Psoas muscle (tissue), 7 donors: ENCODE measurements at regions not wholly inside any gene's neighbourhood (a gene's known extent, or its start where the extent isn't known, plus 50 kb on each side); places are given as distances from the start of the nearest gene placed in this dataset.

ENCODE experiments used
- ATAC-seq, 4 donors: fragments of 200-7000 bp; cut with Tn5 transposase; one replicate each; pipeline ENCODE4 v1.9.1; 2020; ENCODE audit warnings: moderate library complexity in 3 of 4, mild to moderate bottlenecking in 2 of 4
- DNase-seq, 2 donors: peaks; one replicate each; pipeline ENCODE4 v3.0.0-alpha.2; 2020
- H3K27ac ChIP-seq: fragments of 200-600 bp; one replicate; pipeline ENCODE4 v1.8.0; 2022
- H3K27me3 ChIP-seq, 3 donors: fragments of 200-600 bp in 1 of 3; one replicate each; pipeline versions ENCODE4 v1.6.1 to v1.8.0; 2013 to 2022; ENCODE audit warnings: low read length in 2 of 3, mild to moderate bottlenecking in 2 of 3, moderate library complexity in 1 of 3; ENCODE audit not compliant: insufficient read depth in 3 of 3
- H3K36me3 ChIP-seq, 2 donors: fragments of 200-600 bp in 1 of 2; one replicate each; pipeline versions ENCODE4 v1.6.1 to v1.8.0; 2013 to 2022; ENCODE audit warnings: low read depth in 1 of 2, mild to moderate bottlenecking in 1 of 2, moderate library complexity in 1 of 2; ENCODE audit not compliant: insufficient read depth in 1 of 2
- H3K4me1 ChIP-seq: fragments of 200-600 bp; one replicate; pipeline ENCODE4 v1.8.0; 2022
- H3K4me3 ChIP-seq: fragments of 200-600 bp; one replicate; pipeline ENCODE4 v1.8.0; 2022; ENCODE audit warnings: mild to moderate bottlenecking
- H3K9me3 ChIP-seq: fragments of 200-600 bp; one replicate; pipeline ENCODE4 v1.8.0; 2022
- WGBS, 3 donors: extraction: QIAGEN DNeasy Blood & Tissue Kit; methylation state at CpG; one replicate each; pipeline versions ENCODE4 v1.1.6 to v1.1.7; 2013; 5-methylcytosine and 5-hydroxymethylcytosine counted together
- intact Hi-C, 2 donors: fragments of 100-400 bp; cut with DNase I; formaldehyde crosslinking; loops; one replicate each; pipeline versions ENCODE4 v1.11.0 to v1.14.2; 2022
- TF ChIP-seq, protein P1 (sequence below): fragments of 200-600 bp; IDR thresholded peaks from one replicate; pipeline ENCODE4 v1.8.0; 2022; ENCODE audit warnings: antibody characterized with exemption
- donor health status: healthy with polysubstance abuse.
- donor health status: DM: no; HTN: no; CAD: no; lungs with moderate emphysema.
- donor health status: Bipolar disorder and iron deficiency.
- donor health status: healthy.
- donor health status: DM: yes; HTN: yes; CAD: no.
- donor health status: DM: no; HTN: no; CAD: no.
- donor health status: DM: yes; HTN: yes; CAD: no.

GRCh38 chr6:56346958-56347357, 99.6 kb upstream of the COL21A1 start:
- intact Hi-C loops: no loop called here
- DNase-seq (no peak), ATAC-seq (no peak)
- no peak overlapping the region for H3K27ac ChIP-seq
- no peaks in the 10 kb centered on the region for H3K27me3 ChIP-seq
- no peaks in the 10 kb centered on the region for H3K9me3 ChIP-seq
- H3K4me3 ChIP-seq: no peak overlapping the region
- no peaks in the 10 kb centered on the region for H3K36me3 ChIP-seq
- TF ChIP-seq, protein P1, sequence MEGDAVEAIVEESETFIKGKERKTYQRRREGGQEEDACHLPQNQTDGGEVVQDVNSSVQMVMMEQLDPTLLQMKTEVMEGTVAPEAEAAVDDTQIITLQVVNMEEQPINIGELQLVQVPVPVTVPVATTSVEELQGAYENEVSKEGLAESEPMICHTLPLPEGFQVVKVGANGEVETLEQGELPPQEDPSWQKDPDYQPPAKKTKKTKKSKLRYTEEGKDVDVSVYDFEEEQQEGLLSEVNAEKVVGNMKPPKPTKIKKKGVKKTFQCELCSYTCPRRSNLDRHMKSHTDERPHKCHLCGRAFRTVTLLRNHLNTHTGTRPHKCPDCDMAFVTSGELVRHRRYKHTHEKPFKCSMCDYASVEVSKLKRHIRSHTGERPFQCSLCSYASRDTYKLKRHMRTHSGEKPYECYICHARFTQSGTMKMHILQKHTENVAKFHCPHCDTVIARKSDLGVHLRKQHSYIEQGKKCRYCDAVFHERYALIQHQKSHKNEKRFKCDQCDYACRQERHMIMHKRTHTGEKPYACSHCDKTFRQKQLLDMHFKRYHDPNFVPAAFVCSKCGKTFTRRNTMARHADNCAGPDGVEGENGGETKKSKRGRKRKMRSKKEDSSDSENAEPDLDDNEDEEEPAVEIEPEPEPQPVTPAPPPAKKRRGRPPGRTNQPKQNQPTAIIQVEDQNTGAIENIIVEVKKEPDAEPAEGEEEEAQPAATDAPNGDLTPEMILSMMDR: no peak
- WGBS, 3 donors: 77 to 84% (median 82%) methylated on average over 4 of the region's 4 CpGs
- H3K4me1 ChIP-seq: no peaks in the 10 kb centered on the region

DNA sequence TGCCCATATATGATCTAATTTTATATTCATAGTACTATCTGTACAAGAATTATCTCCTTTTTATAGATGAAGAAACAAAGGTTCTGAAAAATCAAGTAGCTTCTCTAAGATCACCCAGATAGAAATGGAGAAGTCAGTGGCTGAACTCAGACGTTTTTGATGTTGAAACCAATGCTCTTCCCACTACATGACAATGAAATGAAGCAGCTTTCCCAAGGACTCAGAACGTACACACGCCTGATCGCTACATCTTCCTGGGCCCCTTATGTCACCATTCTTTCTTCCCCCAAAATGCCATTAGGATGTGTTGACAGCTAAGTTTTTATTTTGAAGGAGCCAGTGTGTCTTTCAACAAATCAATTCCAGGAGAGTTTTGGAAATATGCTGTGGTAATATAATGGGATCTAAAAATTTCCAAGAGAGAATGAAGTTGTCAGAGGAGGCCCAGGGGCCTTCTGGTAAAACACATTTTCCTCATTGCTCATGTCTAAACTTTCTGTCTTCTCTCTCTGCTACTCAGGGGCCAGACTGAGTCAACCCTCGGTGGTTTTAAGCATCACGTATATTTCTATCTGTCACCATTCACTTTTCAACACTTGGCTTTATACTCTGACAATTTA, 98.1 kb upstream of the COL21A1 start:
- ATAC-seq (no peak), DNase-seq (no peak)
- Histone ChIP-seq H3K27ac (no peak overlapping the region), H3K9me3 (no peaks in the 10 kb centered on the region), H3K36me3 (no peaks in the 10 kb centered on the region), H3K4me3 (no peak overlapping the region), H3K4me1 (no peaks in the 10 kb centered on the region), H3K27me3 (no peaks in the 10 kb centered on the region)
- TF ChIP-seq, protein P1: no peak
- 69 to 74% (median 71%) methylated on average over 6 of the region's 6 CpGs for whole genome bisulfite sequencing, 3 donors
- intact Hi-C loops: no loop called here

DNA sequence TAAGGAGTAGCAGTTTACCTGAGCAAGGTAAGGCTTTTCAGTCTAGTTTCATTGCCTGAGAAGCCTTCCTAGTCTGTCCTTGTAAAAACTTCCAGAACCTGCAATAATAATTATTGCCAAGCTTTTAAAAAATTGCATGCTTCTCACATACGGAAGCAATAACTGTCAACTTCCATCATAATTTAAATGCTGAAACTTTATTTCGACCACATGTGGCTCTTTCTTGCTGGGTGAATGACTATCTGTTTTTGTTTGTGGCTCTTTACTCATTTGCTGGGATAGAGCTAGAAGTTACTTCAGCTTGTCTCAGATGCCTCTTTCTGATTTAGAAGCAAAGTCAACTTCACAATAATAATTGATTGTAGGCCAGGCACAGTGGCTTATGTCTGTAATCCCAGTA, 95.9 kb upstream of the COL21A1 start:
- intact Hi-C loops: no loop called here
- Histone ChIP-seq H3K27me3 (no peaks in the 10 kb centered on the region), H3K9me3 (no peaks in the 10 kb centered on the region), H3K27ac (no peak overlapping the region), H3K36me3 (no peaks in the 10 kb centered on the region), H3K4me3 (no peak overlapping the region), H3K4me1 (no peaks in the 10 kb centered on the region)
- DNase-seq (no peak), ATAC-seq (no peak)
- WGBS, 3 donors: 68 to 89% (median 82%) methylated on average over 2 of the region's 2 CpGs
- TF ChIP-seq, protein P1: no peak

GRCh38 chr6:56339524-56339923, 92.1 kb upstream of the COL21A1 start:
- intact Hi-C loops: no loop called here
- H3K36me3 ChIP-seq: no peaks in the 10 kb centered on the region
- DNase-seq (no peak), ATAC-seq (no peak)
- H3K27ac ChIP-seq: no peak overlapping the region
- 32 to 62% (median 54%) methylated on average over 3 of the region's 3 CpGs for WGBS, 3 donors
- no peaks in the 10 kb centered on the region for H3K9me3 ChIP-seq
- TF ChIP-seq, protein P1: no peak
- no peak overlapping the region for H3K4me3 ChIP-seq
- no peaks in the 10 kb centered on the region for H3K27me3 ChIP-seq
- no peaks in the 10 kb centered on the region for H3K4me1 ChIP-seq

DNA sequence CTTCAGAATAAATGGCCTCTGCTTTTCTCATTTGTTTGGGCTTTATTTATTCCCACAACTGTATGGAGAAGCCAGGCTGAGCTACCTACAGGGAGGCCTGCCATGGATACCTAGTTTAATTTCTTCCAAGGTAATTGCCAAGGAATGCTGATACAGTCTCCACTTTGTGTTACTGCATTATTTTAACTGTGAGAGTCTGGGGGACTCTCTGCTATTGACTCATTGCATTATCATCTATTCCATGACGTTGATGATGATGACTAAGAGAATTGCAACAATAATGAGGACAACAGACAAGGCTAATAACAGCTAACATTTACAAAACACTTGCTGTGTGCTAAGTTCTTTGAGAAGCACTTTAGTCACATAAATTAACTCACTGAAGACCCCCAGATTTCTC, 88.3 kb upstream of the COL21A1 start:
- DNase-seq (no peak), ATAC-seq (no peak)
- TF ChIP-seq, protein P1: no peak
- H3K27me3 ChIP-seq: peaks cover 0 to under 1% (median 0%) of the 10 kb centered on the region in 3 donors
- H3K4me1 ChIP-seq: no peaks in the 10 kb centered on the region
- H3K27ac ChIP-seq: no peak overlapping the region
- no peaks in the 10 kb centered on the region for H3K9me3 ChIP-seq
- H3K36me3 ChIP-seq: no peaks in the 10 kb centered on the region
- intact Hi-C loops: no loop called here
- 41 to 70% (median 50%) methylated on average over 1 of the region's 1 CpG for WGBS, 3 donors
- no peak overlapping the region for H3K4me3 ChIP-seq
